Lower leg skin (tissue), 4 donors: ENCODE measurements at regions not wholly inside any gene's neighbourhood (a gene's known extent, or its start where the extent isn't known, plus 50 kb on each side); places are given as distances from the start of the nearest gene placed in this dataset.
"Not testable (repeated sequence)": the region's sequence is repeated elsewhere in the genome, so short reads cannot be mapped to it uniquely, and the experiment has no call there.

Source experiments
- DNase-seq, 2 donors: peaks; one replicate each; pipeline ENCODE4 v3.0.0-alpha.2; 2019; ENCODE audit warnings: low spot score in 2 of 2
- H3K4me3 ChIP-seq: fragments of 200-600 bp; sonication (generic); 2 replicates; pipeline ENCODE4 v1.5.1; 2017; ENCODE audit warnings: mild to moderate bottlenecking, low read depth; ENCODE audit not compliant: poor library complexity, severe bottlenecking
- CTCF ChIP-seq, 3 donors: fragments of 450-650 bp; IDR thresholded peaks; one replicate each; pipeline ENCODE4 v1.5.1; 2016; ENCODE audit warnings: antibody characterized with exemption in 3 of 3, mild to moderate bottlenecking in 3 of 3, moderate library complexity in 2 of 3
- POLR2A ChIP-seq, 2 donors: fragments of 450-650 bp; IDR thresholded peaks; one replicate each; pipeline ENCODE4 v1.6.1; 2016 to 2017; ENCODE audit warnings: antibody characterized with exemption in 2 of 2, mild to moderate bottlenecking in 1 of 2, moderate library complexity in 1 of 2
- WGBS, 2 donors: methylation state at CpG; one replicate each; pipeline ENCODE4 v1.1.5; 2018; 5-methylcytosine and 5-hydroxymethylcytosine counted together
- intact Hi-C: fragments of 100-400 bp; cut with DNase I; formaldehyde crosslinking; loops from one replicate; pipeline ENCODE4 v1.15.0; 2023; ENCODE audit warnings: low total_unique reads

GRCh38 chr12:67482751-67483661, 165.5 kb upstream of the DYRK2 start:
- no peak overlapping the region for H3K4me3 ChIP-seq
- no peak for TF ChIP-seq CTCF (IDR thresholded peaks at IDR 0.05)
- TF ChIP-seq POLR2A (IDR thresholded peaks at IDR 0.05) = no peak
- DNase-seq = peak in 1 of 2 donors; percentile 50
- 47 to 61% methylated on average over 6 of the region's 6 CpGs for WGBS, 2 donors
- intact Hi-C loops = no loop called here

DNA sequence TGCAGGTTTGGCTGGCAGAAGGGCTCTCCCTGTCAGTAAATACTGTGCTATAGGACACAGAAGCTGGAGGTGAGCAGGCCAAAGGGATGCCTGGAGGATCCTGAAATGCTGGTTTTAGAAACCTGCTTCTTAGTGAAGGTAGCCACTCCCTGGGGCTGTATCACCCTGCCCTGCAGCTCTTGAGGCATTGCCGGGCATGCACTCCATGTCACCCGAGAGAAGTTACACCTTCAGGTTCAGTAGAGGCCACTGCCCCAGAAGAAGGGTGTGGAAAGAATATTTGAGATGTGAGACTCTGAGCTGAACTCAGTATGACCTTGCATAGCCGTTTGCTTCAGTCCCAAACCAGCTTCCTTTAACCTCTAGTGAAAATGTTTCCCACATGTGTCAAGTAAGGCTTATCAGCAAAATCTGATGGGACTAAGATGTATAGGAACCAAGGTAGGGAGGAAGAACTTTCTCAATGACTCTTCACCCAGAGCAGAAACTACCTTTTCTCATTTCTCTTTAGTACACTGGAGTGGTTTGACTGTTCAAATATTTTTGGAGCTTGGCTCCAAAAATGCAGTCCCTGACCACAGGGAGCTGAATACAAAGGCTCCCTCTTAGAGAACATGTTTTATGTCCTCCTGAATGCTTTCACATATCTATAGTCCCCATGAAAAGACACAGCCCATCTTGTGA, 164.5 kb upstream of the DYRK2 start:
- TF ChIP-seq POLR2A (IDR thresholded peaks at IDR 0.05) = no peak
- no peak for TF ChIP-seq CTCF (IDR thresholded peaks at IDR 0.05)
- DNase-seq = no peak
- 47% methylated on average over 3 of the region's 3 CpGs for WGBS, 2 donors
- intact Hi-C loops = no loop called here
- H3K4me3 ChIP-seq = no peak overlapping the region

- no peak overlapping the region for H3K4me3 ChIP-seq
- TF ChIP-seq POLR2A (IDR thresholded peaks at IDR 0.05) = no peak
- TF ChIP-seq CTCF (IDR thresholded peaks at IDR 0.05) = no peak
- intact Hi-C loops = no loop called here
- DNase-seq = no peak
- WGBS, 2 donors = 70 to 75% methylated on average over 4 of the region's 4 CpGs
Observed at GRCh38 chr12:67484791-67485480, 163.6 kb upstream of the DYRK2 start.

GRCh38 chr12:67486671-67487070, 161.9 kb upstream of the DYRK2 start:
- intact Hi-C loops = no loop called here
- no peak overlapping the region for H3K4me3 ChIP-seq
- TF ChIP-seq POLR2A (IDR thresholded peaks at IDR 0.05) (no peak), CTCF (IDR thresholded peaks at IDR 0.05) (no peak)
- WGBS, 2 donors = 90 to 94% methylated on average over 2 of the region's 2 CpGs
- DNase-seq = no peak

DNA sequence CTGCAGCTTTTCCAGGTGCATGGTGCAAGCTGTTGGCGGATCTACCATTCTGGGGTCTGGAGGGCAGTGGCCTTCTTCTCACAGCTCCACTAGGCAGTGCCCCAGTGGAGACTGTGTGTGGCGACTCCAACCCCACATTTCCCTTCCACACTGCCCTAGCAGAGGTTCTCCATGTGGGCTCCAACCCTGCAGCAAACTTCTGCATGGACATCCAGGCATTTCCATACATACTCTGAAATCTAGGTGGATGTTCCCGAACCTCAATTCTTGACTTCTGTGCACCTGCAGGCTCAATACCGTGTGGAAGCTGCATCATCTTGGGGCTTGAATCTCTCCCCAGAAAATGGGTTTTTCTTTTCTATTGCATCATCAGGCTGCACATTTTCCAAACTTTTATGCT, 160.2 kb upstream of the DYRK2 start:
- intact Hi-C loops, DNase-seq, H3K4me3 ChIP-seq: not testable (repeated sequence)
- 96 to 97% methylated on average over 4 of the region's 4 CpGs for WGBS, 2 donors

GRCh38 chr12:67489007-67489406, 159.5 kb upstream of the DYRK2 start:
- intact Hi-C loops = no loop called here
- no peak for TF ChIP-seq POLR2A (IDR thresholded peaks at IDR 0.05)
- no peak for TF ChIP-seq CTCF (IDR thresholded peaks at IDR 0.05)
- DNase-seq = no peak
- H3K4me3 ChIP-seq = no peak overlapping the region
- 92 to 99% methylated on average over 3 of the region's 3 CpGs for WGBS, 2 donors
